GM21576 (cell line): ENCODE measurements at regions not wholly inside any gene's neighbourhood (a gene's known extent, or its start where the extent isn't known, plus 50 kb on each side); places are given as distances from the start of the nearest gene placed in this dataset.
"Not testable (repeated sequence)": the region's sequence is repeated elsewhere in the genome, so short reads cannot be mapped to it uniquely, and the experiment has no call there.

ENCODE experiments used
- ATAC-seq: cut with Tn5 transposase; IDR thresholded peaks from one replicate; pipeline ENCODE4 v1.9.1; 2021; ENCODE audit warnings: mild to moderate bottlenecking, moderate library complexity; ENCODE audit not compliant: unreplicated experiment

DNA sequence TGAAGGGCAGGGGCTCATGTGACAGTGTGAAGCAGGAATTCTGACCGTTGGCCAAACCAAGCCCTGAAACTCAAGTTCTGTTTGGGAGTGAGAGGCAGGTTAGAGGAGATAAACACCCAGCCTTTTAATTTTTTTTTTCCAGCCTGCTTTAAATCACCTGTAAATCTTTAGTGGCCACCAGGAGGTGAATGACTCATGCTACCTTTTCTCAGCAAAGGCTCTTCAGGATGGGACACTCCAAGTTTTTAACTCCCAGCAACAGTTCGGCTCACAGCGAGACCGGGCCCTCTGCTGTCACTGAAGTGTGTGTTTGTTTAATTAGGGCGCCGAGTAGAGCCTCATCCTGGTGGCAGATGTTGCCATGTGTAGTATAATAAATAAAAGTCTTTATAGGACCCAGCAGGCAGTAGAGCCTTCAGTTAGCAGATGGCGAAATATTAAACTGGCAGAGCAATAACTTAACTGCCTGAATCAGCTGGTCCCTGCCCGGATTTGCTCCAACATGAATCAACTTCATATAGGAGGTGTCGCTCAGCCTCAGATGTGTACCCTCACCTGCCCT is 180.3 kb downstream of the NPIPA7 start:
- not testable (repeated sequence) for ATAC-seq

DNA sequence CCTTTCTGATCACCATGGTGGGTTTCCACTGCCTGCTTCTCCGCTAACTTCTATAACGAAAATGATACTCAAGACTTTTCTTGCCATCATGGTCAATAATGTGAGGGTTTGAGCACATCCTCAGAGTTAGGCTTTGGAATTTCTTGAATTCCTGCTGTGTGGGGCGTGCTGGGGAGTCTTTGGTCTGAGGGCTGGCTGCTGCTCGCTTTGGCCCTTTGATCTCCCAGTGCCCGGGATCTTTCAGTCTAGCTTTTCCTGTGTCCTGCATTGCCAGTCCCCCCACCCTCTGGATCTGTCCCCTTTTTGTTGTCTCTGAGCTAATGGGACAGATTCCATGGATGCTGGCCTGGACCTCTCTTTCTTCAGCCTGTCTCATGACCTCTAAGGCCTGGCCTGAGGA is 182.6 kb downstream of the NPIPA7 start:
- not testable (repeated sequence) for ATAC-seq

DNA sequence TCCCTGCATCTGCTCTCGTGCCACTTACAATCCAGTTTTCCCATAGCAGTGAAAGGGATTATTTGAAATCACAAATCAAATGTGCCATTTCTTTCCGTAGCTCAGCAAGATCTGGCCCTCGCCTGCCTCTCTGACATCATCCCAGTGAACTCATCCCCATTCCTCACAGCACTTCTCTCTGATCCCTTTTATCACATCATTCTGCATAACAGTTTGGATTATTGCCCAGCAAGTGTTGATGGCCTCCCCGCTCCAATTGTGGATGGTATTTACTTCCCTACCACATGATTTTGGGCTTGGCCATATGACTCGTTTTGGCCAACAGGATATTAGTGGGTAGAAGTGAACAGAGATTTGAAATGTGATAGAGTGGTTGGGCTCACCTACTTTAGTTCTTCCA is 185.0 kb downstream of the NPIPA7 start:
- ATAC-seq = not testable (repeated sequence)

DNA sequence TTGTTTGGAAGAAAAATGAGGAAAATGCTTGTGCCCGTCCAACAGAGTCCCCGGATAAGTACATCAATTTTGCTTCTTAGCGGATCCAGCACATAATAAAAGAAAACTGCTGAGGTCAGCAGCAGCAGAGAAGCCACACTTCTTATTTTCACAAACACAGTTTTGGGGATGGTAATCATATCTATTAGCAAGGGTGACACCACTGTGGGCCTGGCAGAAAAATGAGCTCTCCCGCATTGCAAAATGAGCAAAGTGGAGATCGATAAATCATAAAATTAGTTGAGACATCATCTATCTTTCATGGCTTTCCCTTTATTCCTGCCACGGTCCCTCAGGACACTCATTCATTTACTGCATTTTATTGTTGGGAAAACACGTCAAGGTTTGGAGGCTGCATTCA is 186.4 kb downstream of the NPIPA7 start:
- ATAC-seq = not testable (repeated sequence)

DNA sequence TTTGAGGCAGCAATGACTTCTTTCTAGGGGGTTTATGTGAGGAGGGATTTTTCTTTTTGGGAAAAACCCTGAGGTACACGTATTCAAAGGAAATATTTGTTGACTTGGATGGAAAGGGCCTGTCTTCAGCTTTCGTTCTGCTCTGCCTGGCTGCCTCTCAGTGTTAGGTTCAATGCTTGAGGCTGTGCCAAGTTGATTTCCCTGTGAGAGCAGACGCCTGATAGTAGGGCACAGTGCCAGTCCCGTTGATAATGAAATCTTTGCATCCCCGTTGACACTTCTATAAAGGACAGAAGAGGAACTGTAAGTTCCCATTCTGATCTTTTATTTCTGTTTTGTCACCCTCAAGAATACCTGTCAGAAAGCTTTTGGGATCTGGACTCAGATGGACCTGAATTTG is 191.1 kb downstream of the NPIPA7 start:
- ATAC-seq = not testable (repeated sequence)

DNA sequence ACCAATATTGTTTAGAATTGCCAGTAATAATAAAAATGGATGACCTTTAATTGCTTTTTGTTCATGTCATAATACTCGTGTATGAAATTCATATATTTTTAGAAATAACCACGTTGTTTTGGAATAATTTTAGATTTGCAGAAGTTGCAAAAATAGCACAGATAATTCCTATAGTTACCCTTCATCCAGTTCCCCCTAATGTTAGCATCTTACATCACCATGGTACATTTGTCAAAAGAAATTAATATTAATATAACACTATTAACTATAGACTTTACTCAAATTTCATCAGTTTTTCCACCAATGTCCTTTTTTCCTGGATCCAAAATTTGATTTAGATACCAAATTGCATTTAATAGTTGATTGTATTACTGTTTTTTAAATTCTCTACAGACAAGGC is 191.9 kb downstream of the NPIPA7 start:
- not testable (repeated sequence) for ATAC-seq

DNA sequence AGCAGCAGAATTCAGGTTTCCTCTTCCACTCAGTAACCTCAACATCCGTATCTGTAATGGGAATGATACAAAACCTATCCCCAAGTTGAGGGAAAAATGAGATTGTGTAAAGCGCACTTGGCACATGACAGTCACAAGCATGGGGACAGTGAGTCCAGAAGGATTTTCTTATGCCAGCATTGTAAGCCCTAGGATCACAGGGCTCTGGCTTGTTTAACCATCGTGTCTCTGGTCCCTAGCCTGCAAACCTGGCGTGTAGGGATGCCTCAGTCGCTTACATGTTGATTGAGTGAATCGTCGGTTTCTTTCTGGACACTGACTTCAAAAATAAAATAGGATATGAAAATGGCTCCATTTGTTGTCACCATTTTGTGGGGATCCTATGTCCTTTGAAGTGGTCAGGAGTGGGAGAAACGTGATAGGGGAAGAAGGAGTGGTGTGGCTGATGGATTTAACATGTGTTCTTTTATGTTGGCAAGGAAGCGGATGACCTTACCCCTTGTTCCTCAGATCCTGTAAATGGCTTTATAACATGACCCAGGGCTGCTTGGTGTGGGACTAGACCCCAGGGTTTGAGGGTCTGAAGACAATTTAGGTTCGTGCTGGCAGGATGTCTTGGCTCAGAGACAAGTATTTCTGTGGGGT is 193.3 kb downstream of the NPIPA7 start:
- not testable (repeated sequence) for ATAC-seq

DNA sequence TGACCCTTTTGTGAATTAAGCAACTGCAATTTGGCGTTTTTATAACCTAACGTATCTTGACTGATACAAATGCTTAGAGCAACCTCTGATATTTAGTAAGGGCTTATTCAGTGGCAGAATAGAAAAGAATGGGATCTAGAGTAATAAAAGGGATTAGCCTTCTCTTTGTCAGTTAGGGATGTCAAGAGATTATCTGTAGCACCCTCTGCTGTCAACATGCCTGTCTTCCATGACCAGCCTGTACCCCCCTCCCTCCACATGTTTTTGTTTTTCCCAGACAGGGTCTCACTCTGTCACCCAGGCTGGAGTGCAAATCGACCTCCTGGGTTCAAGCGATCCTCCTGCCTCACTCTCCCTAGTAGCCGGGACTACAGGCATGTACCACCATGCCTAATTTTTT is 198.1 kb downstream of the NPIPA7 start:
- ATAC-seq = not testable (repeated sequence)

DNA sequence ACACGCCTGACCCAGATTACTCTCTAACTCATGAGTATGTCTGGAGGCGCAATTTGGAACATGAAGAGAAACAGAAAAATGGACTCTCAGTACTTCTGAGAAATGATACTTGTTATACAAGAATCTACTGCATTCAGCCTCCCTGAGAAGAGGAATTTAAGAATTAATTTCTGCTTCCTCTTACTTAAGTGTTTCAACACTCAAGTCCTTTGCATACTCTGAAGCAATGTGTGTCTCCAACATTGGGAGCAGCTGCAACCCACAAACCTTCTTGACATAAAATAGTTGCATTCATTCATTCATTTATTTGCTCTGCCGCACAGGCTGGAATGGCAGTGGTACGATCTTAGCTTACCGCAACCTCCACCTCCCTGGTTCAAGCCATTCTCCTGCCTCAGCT is 199.8 kb downstream of the NPIPA7 start:
- no peak for ATAC-seq

DNA sequence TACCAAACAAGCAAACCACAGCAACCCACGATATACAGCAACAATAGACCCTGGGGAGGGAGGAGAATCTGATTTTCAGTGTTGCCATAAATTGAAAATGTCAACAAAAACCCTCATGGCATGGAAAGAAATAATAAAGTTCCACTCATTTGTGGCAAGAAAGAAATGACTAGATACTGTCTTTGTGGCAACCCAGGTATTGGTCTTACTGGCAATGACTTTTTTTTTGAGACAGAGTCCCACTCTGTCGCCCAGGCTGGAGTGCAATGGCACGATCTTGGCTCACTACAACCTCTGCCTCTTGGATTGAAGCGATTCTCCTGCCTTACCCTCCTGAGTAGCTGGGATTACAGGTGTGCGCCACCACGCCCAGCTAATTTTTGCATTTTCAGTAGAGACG is 204.0 kb downstream of the NPIPA7 start:
- ATAC-seq = not testable (repeated sequence)

DNA sequence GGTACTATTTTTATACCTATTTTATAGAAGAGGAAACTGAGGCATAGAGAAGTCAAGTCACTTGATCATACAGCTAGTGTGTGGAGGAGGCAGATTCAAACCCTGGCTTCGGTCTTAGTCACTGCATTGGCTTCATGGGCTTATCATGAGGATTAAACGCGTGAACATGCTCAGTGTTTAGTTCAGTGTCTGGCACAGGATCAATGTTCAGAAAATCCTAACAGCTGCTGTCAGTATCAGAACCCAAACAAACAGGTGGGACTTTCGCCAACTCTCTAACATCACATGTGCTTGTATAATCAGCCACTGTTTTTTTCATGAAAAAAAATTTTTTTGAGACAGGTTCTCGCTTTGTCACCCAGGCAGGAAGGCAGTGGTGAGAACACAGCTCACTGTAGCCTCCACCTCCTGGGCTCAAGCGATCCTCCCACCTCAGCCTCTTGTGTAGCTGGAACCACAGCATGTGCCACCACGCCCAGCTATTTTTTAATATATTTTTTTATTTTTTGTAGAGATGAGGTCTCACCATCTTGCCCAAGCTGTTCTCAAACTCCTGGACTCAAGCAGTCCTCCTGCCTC is 207.2 kb downstream of the NPIPA7 start:
- ATAC-seq = not testable (repeated sequence)

DNA sequence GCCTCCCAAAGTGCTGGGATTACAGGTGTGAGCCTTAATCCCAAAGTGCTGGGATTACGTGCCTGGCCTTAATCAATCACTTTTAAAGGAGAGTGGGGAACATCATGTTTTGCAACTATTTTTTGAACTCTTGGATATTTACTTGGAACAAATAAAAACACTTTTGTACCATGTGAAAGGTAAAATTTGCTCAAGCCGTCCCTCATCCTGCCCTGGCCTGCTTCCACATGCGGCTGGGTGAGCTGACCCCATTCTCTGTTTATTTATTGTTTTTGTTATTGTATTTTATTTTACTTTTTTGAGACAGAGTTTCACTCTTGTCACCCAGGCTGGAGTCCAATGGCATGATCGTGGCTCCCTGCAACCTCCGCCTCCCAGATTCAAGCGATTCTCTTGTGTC is 208.0 kb downstream of the NPIPA7 start:
- not testable (repeated sequence) for ATAC-seq

DNA sequence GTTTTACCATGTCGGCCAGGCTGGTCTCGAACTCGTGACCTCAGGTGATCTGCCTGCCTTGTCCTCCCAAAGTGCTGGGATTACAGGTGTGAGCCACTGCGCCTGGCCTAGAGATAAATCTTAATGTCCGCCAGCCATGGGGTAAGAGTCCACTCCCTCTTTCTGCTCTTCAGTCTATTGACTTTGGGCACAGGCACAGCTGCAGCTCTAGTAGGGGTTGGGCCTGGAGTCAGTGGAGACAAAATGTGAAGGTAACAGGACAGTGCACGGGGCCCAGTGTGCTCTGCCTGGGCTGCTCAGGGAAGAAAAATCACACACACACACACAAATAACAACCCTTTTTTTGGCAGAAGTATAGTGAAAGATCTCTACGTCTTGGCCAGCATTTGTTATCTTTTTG is 209.5 kb downstream of the NPIPA7 start:
- not testable (repeated sequence) for ATAC-seq

DNA sequence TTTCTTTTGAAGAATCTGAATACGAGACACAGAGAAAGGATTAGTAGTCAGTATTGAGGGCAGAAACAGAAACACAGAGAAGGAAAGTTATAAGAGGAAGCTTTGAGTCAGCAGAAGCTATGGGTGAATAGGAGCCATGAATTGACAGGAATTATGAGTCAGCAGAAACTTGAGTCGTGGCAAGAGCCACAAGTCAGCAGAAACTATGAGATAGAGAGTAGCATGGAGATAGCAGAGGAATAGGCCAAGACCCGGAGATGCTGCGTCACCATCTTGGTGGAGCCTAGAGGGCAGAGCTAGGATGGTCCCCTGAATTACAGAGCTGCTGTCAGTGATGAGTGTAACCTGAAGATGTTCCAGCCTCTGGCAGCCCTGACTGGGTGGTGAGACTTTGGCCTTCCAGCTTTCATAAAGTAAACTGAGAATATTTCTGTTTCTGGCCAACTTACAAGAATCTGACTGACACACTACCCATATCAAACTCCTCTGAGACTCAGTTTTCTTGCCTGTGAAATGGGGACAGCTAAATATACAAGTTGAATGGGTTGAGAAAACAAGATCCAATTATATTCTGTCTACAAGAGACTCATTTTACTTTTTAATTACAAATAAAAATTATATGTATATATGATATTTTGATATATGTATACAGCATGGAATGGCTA is 211.8 kb downstream of the NPIPA7 start:
- ATAC-seq = not testable (repeated sequence)

DNA sequence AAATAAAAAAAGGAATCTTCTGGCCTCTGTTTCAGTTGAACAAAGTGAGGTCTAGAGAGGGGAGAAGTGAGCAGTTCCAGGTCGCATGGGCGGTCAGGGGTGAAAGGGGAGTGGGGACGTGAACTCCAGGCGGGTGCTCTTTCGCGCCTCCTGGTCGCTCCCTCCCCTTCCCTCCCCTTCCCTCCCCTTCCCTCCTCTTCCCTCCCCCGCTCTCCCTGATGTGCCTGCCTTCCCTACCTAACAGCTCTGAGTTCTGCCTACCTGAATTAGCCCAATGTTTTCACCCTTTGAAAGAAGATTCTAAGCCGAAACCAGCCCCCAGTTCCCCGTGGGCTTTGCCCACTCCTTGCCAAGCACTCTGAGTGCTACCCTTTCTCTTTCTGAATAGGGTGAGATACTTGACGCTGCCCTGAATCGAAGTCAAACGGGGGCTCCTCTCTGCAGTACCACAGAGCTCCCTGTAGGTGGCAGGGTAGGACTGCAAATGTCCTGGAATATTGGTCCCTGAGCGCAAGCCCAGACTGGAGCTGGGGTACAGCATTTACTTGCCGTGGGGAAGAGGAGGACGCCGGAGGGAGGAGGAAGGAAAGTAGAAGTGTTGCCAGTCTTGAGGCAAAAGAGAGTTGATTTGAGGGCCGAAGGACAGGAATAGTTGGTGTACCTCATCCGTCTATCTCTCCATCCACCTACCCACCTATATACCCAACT is 214.4 kb downstream of the NPIPA7 start:
- peak; percentile 42 for ATAC-seq

DNA sequence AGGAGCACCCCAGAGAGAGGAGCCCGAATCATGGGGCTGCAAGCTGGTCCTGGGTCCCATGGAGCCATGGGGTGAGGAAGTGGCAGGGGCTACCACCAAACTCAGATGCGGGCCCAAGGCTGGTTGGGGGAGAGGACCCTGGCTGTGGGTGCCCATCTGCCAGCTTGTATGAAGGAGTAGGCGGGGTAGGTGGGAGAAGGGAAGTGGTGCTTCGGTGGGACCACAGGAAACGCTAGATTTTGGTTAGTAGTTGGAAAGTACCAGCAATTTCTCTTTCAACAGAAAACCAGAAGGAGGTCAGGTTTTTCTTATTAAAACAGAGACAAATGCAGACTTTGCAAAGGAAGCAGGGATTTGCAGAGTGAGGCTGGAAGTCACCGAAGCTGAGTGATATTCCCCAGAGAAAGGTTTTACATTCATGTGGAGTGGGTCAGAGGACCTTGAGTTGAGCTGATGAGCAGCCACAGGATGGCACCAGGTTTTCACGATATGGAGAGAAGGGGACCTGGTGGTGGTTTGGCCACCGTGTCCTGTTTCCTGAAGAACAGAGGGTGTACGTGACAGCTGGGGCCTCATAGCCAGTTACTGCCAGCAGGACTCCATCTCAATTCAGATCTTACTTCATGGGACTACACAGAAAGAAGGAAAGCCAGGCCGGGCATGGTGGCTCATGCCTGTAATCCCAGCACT is 216.2 kb downstream of the NPIPA7 start:
- not testable (repeated sequence) for ATAC-seq

DNA sequence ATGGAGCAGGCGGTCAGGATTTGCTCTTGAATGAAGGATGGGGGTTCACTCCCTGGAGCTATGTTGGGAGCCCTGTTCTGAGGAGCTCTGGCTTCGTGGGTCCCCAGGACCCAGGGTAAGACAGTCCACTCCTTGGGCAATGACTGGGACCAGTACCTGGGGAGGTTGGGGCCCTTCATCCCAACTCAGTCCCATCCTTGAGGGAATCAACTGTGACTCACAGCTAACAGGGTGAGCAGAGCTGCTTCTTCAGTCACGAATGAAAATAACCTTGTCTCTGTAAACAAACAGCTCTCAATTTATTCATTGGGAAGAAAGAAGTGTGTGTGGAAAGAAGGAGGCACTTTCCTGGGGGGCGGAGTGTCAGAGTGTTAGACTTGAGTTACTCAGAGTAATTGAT is 222.3 kb downstream of the NPIPA7 start:
- not testable (repeated sequence) for ATAC-seq

DNA sequence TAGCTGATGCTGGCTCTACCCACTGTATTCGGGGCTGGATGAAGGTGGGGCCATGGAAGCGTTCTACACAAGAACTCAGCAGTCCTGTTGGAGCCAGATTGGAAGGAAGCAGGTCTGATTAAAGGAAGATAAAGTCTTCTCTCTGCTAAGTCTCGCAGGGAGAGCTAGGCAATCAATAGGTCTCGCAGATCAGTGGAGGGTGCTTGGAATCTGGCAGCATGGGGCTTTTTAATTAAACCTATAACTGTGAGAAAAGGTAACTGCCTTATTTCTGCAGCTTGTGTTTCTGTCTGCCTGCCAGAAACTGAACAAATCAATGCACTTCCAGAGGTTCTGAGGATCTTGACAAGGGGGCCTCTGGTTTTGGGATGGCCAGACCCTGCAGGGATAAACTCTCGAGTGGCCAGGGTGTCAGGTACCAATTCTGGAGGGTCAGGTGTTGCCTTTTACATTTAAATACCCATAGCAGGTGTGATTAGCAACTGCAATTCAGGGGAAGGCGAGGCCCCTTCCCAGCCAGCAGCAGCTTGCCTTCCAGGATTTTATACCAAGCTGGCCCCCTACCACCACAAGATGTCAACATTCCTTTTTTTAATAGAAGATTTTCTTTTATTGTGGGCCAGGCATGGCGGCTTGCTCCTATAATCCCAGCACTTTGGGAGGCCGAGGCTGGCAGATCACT is 228.6 kb downstream of the NPIPA7 start:
- ATAC-seq = not testable (repeated sequence)

DNA sequence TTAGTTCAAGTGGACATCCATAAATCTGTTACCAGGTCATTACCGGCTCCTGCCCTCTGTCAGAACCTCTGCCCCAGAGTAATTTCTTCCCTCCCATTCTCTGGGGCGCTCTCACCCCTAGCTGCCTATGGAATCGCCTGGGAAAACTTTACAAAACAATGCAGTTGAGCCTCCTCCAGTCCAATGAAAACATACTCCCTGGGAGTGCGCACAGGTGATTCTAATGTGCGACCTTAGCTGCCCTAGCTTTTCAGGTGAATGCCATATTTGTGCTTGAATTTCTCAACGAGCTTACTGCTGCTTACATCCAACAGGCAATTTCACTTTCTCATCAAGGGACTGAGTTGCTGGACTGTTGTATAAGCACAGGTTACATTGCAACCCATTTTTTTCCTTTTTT is 230.7 kb downstream of the NPIPA7 start:
- ATAC-seq = not testable (repeated sequence)

DNA sequence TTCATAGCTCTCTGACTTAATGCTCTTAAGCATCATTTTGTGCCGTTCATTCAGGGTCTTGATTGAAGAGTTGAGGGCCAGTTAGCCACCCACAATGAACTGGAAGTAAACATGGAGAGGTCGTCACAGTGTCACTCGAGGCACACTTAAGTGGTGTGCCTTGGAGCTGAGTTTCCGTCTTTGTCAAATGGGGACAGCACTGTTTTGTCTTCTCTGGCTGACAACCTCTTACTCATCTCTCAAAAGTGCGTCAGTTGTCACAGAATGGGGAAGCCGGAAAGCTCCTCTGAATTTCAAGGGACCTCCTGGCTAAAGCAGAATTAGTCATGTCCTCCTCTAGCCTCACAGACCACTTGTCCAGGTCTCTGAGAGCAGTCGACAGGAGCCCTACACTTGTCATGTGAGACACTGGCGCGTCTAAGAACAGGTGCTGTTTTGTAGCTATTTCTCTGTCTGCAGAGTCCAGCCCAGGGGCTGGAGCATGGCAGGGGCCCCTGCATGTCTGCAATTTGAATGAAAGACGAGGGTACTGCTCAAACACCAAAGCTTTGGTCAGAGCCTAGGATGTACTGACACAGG is 231.5 kb downstream of the NPIPA7 start:
- not testable (repeated sequence) for ATAC-seq
